ENCODE measurements at regions not wholly inside any gene's neighbourhood (a gene's known extent, or its start where the extent isn't known, plus 50 kb on each side); places are given as distances from the start of the nearest gene placed in this dataset.

DNA sequence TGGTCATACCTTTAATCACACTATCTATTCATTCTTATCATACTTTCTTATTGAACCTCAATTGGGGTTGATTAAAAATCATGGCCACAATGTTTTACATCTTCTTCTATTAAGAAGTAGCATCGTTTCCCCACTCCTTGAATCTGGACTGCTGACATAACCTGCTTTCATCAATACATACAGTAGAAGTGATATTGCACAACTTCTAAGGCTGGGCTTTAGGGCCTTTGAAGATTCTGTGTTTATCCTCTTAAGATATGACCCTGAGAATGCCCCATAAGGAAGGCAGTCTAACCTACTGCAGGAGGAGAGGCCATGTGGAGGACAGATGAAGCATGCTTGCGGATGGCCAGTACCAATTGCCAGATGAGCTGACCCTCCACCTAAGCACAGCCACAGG is 1142.8 kb upstream of the SEL1L start:
- TF ChIP-seq POLR2AphosphoS5 (IDR thresholded peaks at IDR 0.05): no peak
- no peak for TF ChIP-seq EP300 (conservative IDR thresholded peaks at IDR 0.05; ENCODE audit: poor library complexity, severe bottlenecking)
- TF ChIP-seq, protein P1, sequence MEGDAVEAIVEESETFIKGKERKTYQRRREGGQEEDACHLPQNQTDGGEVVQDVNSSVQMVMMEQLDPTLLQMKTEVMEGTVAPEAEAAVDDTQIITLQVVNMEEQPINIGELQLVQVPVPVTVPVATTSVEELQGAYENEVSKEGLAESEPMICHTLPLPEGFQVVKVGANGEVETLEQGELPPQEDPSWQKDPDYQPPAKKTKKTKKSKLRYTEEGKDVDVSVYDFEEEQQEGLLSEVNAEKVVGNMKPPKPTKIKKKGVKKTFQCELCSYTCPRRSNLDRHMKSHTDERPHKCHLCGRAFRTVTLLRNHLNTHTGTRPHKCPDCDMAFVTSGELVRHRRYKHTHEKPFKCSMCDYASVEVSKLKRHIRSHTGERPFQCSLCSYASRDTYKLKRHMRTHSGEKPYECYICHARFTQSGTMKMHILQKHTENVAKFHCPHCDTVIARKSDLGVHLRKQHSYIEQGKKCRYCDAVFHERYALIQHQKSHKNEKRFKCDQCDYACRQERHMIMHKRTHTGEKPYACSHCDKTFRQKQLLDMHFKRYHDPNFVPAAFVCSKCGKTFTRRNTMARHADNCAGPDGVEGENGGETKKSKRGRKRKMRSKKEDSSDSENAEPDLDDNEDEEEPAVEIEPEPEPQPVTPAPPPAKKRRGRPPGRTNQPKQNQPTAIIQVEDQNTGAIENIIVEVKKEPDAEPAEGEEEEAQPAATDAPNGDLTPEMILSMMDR (IDR thresholded peaks at IDR 0.05; ENCODE audit: poor library complexity, severe bottlenecking): no peak
